GM18907 (cell line): ENCODE measurements at regions not wholly inside any gene's neighbourhood (a gene's known extent, or its start where the extent isn't known, plus 50 kb on each side); places are given as distances from the start of the nearest gene placed in this dataset.
"Not testable (repeated sequence)": the region's sequence is repeated elsewhere in the genome, so short reads cannot be mapped to it uniquely, and the experiment has no call there.

Experiments
- ATAC-seq: cut with Tn5 transposase; IDR thresholded peaks from one replicate; pipeline ENCODE4 v1.9.1; 2021; ENCODE audit warnings: mild to moderate bottlenecking, moderate library complexity; ENCODE audit not compliant: unreplicated experiment

GRCh38 chr6:134791243-134791843 lies 158.6 kb downstream of the ALDH8A1 start:
- ATAC-seq: not testable (repeated sequence)

- no peak for ATAC-seq
Measured at GRCh38 chr6:134787261-134787877, 162.5 kb downstream of the ALDH8A1 start.

- no peak for ATAC-seq
Measured at GRCh38 chr6:134784336-134784735, 165.6 kb downstream of the ALDH8A1 start.

DNA sequence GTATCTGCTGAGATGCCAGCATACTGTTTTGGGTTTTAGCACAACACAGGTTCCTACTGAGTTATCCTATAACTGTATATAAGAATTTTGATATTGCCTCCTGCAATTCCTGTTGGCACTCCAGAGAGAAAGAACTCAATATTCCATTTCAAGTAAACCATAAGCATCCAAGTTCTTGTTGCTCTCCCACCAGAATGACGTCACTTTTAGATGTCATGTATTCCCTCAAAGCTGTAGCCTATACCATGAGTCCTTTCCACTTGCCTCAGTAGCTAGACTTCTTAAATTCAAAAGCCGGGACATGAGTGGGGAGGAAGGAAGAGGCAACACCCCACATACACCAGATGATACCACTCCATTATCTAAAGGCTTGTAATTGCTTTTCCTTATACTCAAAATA lies 171.5 kb downstream of the ALDH8A1 start:
- no peak for ATAC-seq

- no peak for ATAC-seq
Measured at GRCh38 chr6:134774201-134774638, 175.7 kb downstream of the ALDH8A1 start.

GRCh38 chr6:134772671-134773360 lies 177.1 kb downstream of the ALDH8A1 start:
- ATAC-seq: no peak

DNA sequence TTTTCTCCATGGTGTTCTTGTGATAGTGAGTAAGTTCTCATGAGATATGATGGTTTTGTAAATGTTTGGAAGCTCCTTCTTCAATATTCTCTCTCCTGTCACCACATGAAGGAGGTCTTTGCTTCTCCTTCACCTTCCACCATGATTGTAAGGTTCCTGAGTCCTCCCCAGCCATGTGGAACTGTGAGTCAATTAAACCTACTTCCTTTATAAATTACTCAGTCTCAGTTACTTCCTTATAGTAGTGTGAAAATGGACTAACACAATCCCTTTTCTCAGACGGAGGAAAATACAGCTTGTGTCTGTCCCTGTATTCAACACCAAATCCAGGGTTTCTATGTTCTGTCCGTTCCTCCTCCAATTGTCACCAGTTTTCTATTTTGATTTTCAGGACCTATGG lies 181.0 kb downstream of the ALDH8A1 start:
- ATAC-seq: no peak

DNA sequence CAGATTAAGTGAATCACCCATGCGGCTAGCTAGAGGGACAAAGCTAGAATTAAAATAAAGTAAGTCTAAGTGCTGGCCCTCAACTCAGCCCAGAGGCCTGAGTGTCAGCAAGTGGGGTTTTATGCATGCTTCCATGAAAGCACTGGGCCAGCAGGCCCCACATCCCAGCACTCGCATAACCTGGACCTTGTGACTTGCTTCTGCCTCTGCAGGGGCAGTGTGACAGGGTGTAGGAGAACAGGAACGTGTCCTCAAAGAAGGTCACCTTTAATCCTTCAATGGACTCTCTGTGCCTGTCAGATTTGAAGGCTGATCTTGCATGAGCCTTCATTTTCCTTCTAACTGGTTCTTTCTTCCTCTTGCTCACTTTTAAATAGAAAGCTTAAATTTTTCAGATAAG lies 183.4 kb downstream of the ALDH8A1 start:
- no peak for ATAC-seq

- no peak for ATAC-seq
Measured at GRCh38 chr6:134764741-134765140, 185.2 kb downstream of the ALDH8A1 start.

- not testable (repeated sequence) for ATAC-seq
Measured at GRCh38 chr6:134763575-134763974, 186.3 kb downstream of the ALDH8A1 start.

DNA sequence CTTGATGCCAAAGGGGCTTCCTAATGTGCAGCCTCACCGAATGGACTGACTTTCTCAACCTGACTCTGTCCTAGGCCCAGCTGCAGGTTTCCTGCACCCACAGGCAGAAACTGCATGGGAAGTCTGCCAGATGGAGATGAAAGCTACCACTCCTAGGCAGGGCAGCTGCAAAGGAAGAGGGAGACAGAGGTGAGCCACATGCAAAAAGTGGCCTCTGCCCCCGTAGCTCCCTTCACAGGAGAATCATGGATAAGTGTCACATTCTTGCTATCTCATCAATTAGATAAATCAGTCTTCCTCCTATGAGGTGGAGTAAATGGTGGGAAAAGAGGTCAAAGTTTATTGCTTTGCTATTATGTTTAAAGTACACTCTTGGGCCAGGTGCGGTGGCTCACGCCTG lies 191.3 kb downstream of the ALDH8A1 start:
- ATAC-seq: no peak

- ATAC-seq: no peak
Measured at GRCh38 chr6:134757911-134758361, 192.0 kb downstream of the ALDH8A1 start.

GRCh38 chr6:134756374-134757025 lies 193.4 kb downstream of the ALDH8A1 start:
- no peak for ATAC-seq

- ATAC-seq: no peak
Measured at GRCh38 chr6:134754013-134754690, 195.7 kb downstream of the ALDH8A1 start.

- ATAC-seq: no peak
Measured at GRCh38 chr6:134753001-134753400, 196.9 kb downstream of the ALDH8A1 start.

GRCh38 chr6:134752445-134752844 lies 197.5 kb downstream of the ALDH8A1 start:
- ATAC-seq: no peak

GRCh38 chr6:134750669-134751068 lies 199.2 kb downstream of the ALDH8A1 start:
- ATAC-seq: no peak

DNA sequence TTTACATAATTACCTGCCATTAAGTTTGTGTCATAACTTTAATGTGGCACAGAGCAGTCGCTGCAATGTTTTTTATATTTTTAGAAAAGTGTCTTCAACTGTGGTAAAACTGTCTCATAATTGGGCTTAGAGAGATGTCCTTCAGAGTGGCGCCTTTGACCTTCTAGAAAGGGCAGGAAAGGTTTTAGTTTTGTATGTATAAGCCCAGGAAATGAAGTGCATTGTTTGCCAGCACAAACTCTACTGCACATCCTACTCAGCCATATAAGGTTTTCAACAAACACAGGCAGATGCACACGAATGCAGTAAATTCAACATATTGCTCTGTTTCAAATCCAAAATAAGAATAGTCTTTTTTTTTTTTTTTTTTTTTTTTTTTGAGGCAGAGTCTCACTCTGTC lies 201.4 kb downstream of the ALDH8A1 start:
- ATAC-seq: no peak

- ATAC-seq: not testable (repeated sequence)
Measured at GRCh38 chr6:134747197-134747596, 202.7 kb downstream of the ALDH8A1 start.

- ATAC-seq: no peak
Measured at GRCh38 chr6:134746140-134746539, 203.8 kb downstream of the ALDH8A1 start.

- ATAC-seq: not testable (repeated sequence)
Measured at GRCh38 chr6:134745192-134745591, 204.7 kb downstream of the ALDH8A1 start.
